A549 (cell line): ENCODE measurements at regions not wholly inside any gene's neighbourhood (a gene's known extent, or its start where the extent isn't known, plus 50 kb on each side); places are given as distances from the start of the nearest gene placed in this dataset.

ENCODE experiments used
- CTCF ChIP-seq: fragments of >200 bp; sonication (Bioruptor Twin); formaldehyde crosslinking; IDR thresholded peaks from 3 replicates; pipeline ENCODE4 v1.5.1; 2016
- HOXB13 ChIP-seq: fragments of 250-450 bp; sonication (Bioruptor Pico); IDR thresholded peaks from 2 replicates; pipeline ENCODE4 v1.5.0; 2020; ENCODE audit warnings: low read depth, mild to moderate bottlenecking, moderate library complexity
- MYC ChIP-seq: IDR thresholded peaks from 2 replicates; pipeline ENCODE4 v1.6.1; 2012; ENCODE audit warnings: mild to moderate bottlenecking, inconsistent platforms, low read length, improper control_type of control experiment, borderline replicate concordance
- RARB ChIP-seq: fragments of 250-450 bp; sonication (Bioruptor Pico); IDR thresholded peaks from 2 replicates; pipeline ENCODE4 v1.8.0; 2021; ENCODE audit warnings: mild to moderate bottlenecking, moderate library complexity
- ZC3H11A ChIP-seq: fragments of 450-650 bp; IDR thresholded peaks from 2 replicates; pipeline ENCODE4 v1.6.1; 2014; ENCODE audit warnings: antibody characterized with exemption, mild to moderate bottlenecking

- TF ChIP-seq CTCF: no peak
- no peak for TF ChIP-seq HOXB13 (CRISPR knock-in tag)
- no peak for TF ChIP-seq ZC3H11A
- no peak for TF ChIP-seq RARB
- no peak for TF ChIP-seq MYC
Measured at GRCh38 chr15:25176991-25177954, 222.5 kb downstream of the SNRPN start.
